ENCODE measurements at regions not wholly inside any gene's neighbourhood (a gene's known extent, or its start where the extent isn't known, plus 50 kb on each side); places are given as distances from the start of the nearest gene placed in this dataset.

DNA sequence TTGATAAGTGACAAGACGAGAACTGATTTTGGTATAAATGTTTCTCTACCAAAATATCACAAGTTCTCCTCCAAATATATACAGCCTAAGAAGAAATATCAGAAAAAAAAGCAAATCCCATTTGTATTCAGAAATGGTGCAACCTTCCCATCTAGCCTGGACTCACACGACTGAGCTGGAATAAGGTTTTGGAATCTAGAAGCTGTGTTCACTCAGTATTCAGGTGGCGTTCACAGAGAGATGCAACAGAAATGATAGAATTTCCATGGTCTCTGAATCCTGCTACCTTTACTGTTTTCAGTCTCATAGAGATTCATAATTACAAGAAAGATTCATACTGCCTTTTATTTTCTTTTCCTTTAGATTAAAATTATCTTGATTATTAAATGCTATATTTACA, 347.2 kb upstream of the TRIB2 start:
- no peak overlapping the region for H3K4me3 ChIP-seq (ENCODE audit: low read depth, low read length)
- DNase-seq (ENCODE audit: low read depth) = no peak
- TF ChIP-seq, protein P1, sequence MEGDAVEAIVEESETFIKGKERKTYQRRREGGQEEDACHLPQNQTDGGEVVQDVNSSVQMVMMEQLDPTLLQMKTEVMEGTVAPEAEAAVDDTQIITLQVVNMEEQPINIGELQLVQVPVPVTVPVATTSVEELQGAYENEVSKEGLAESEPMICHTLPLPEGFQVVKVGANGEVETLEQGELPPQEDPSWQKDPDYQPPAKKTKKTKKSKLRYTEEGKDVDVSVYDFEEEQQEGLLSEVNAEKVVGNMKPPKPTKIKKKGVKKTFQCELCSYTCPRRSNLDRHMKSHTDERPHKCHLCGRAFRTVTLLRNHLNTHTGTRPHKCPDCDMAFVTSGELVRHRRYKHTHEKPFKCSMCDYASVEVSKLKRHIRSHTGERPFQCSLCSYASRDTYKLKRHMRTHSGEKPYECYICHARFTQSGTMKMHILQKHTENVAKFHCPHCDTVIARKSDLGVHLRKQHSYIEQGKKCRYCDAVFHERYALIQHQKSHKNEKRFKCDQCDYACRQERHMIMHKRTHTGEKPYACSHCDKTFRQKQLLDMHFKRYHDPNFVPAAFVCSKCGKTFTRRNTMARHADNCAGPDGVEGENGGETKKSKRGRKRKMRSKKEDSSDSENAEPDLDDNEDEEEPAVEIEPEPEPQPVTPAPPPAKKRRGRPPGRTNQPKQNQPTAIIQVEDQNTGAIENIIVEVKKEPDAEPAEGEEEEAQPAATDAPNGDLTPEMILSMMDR (conservative IDR thresholded peaks at IDR 0.05; ENCODE audit: low read depth, low read length) = no peak

DNA sequence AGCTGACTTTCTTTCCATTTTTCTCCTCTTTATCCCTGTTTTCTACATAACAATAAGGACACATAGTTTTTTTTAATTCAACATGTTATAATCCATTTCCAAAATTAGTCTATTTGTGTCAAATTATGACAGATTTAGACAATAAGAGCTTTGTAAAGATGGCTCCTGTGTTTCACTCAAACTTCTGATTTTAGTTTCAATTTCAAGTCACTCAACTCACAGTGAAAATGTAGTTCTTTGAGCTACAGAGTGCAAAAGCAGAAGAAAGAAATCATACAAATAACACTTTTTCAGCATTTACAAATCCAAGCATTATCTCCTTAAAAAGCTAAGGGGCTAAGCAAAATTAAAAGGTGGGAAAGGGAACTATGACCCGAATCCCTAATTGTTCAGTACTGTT, 340.7 kb upstream of the TRIB2 start:
- TF ChIP-seq, protein P1 (conservative IDR thresholded peaks at IDR 0.05; ENCODE audit: low read depth, low read length) = no peak
- no peak overlapping the region for H3K4me3 ChIP-seq (ENCODE audit: low read depth, low read length)

DNA sequence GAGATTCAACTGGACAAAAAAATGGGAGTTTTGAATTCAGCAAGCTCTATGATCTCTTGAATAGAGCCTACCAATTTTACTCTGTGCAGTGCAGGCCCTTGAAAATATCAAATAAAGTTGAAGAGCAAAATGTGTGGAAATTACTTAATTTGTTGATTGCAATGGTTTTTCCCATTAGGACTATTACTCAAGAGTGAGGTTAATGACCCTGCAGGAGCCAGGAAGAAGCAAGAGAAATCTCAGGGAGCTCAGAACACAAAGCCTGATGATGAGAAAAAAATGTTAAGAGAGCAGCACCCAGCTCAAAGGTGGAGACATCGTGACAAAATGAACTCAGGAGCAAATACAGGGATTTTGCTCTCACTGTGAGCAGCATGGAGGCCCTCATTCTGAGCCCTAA, 337.6 kb upstream of the TRIB2 start:
- no peak for DNase-seq (ENCODE audit: low read depth)
- TF ChIP-seq, protein P1 (conservative IDR thresholded peaks at IDR 0.05; ENCODE audit: low read depth, low read length) = no peak
- H3K4me3 ChIP-seq (ENCODE audit: low read depth, low read length) = no peak overlapping the region

More for the DNA sequence above, 340.7 kb upstream of the TRIB2 start:
- DNase-seq (ENCODE audit: low read depth) = no peak

DNA sequence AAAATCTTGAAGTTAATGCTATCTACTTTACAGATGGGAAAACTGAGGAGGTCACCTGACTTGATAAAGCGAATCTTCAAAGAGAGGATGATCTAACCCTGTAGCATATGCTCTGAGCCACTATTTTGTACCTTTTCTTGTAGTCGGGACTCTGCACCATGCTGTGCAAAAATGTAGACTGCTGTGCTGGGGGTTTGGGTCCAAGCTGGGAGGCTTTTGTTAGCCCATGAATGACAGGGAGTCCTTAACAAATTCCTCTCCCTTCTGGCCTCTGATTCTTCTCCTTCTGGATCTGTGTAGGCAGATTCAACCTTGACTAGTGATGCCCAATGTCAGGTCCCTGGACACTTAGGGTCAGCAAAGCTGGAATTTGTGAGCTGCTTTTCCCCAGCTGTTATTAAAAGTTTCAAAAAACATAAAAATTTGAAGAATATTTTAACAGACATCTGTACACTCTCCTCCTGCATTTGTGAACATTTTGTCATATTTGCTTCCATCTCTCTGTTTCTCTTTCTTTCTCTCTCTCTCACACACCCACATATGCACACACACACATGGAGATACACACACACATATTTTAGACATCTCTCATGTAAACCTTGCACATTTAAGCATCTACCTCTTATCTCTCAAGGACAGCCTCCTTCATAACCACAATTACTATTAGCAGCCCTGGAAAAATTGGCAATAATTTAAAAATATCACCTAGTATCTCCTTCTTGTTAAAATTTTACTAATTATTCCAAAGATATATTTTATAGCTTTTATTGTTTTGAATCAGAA, 335.0 kb upstream of the TRIB2 start:
- TF ChIP-seq, protein P1 (conservative IDR thresholded peaks at IDR 0.05; ENCODE audit: low read depth, low read length) = no peak

DNA sequence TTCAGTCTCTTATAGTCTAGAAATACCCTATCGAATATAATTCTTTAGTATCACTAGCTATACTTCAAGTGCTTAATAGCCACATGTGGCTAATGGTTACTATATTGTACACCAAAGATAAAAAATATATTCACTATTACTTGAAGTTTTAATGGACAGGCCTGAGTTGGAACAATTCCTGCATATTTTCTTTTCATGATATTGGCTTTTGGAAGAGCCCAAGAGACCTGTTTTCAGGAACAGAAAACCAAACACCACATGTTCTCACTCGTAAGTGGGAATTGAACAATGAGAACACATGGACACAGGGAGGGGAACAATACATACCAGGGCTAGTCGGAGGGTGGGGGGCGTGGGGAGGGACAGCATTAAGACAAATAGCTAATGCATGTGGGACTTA, 334.4 kb upstream of the TRIB2 start:
- DNase-seq (ENCODE audit: low read depth) = no peak
- H3K4me3 ChIP-seq (ENCODE audit: low read depth, low read length) = no peak overlapping the region
- TF ChIP-seq, protein P1 (conservative IDR thresholded peaks at IDR 0.05; ENCODE audit: low read depth, low read length) = no peak

More for the DNA sequence above, 335.0 kb upstream of the TRIB2 start:
- DNase-seq (ENCODE audit: low read depth) = peak; percentile 17
- no peak overlapping the region for H3K4me3 ChIP-seq (ENCODE audit: low read depth, low read length)

DNA sequence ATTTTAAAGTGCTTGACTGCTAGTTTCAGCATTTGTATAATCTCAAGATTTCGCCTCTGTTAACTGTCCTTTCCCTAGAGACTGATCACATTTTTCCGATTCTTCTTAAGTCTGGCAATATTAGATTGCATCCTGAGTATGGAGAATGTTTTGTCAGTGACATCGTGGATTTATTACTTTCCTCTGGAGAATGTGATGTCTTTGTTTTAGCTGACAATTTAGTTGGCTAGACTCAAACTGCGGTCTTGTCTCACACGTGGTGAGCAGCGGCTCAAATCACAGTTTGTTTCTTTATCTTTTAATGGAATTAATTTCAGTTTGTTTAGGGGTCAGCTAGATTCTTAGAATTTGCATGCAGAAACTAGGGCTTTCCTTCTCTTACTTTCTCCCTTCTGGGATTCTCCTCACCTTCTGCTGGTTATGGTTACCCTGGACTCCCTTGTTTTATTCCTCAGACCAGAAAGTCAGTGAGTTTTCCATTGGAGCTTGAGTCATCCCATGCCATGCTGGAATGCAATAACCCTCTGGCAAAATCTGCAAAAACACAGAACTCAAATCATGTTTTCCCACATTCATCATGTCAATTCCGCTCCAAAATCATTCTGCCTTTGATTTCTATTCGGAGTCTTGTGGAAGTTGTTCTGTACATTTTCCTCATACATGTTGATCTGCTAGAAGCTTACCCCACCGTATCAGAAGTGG, 327.2 kb upstream of the TRIB2 start:
- no peak overlapping the region for H3K4me3 ChIP-seq (ENCODE audit: low read depth, low read length)
- TF ChIP-seq, protein P1 (conservative IDR thresholded peaks at IDR 0.05; ENCODE audit: low read depth, low read length) = no peak
- peak; percentile 31 for DNase-seq (ENCODE audit: low read depth)

Data from choroid plexus epithelial cell (primary cell).